HG03280 (cell line): ENCODE measurements at regions not wholly inside any gene's neighbourhood (a gene's known extent, or its start where the extent isn't known, plus 50 kb on each side); places are given as distances from the start of the nearest gene placed in this dataset.
"Not testable (repeated sequence)": the region's sequence is repeated elsewhere in the genome, so short reads cannot be mapped to it uniquely, and the experiment has no call there.

Experiments
- ATAC-seq: cut with Tn5 transposase; IDR thresholded peaks from one replicate; pipeline ENCODE4 v1.9.1; 2021; ENCODE audit warnings: mild to moderate bottlenecking, moderate library complexity; ENCODE audit not compliant: unreplicated experiment

- no peak for ATAC-seq
Measured at GRCh38 chr1:232179896-232180778, 449.8 kb downstream of the SIPA1L2 start.

- ATAC-seq = no peak
Measured at GRCh38 chr1:232178191-232178590, 451.7 kb downstream of the SIPA1L2 start.

GRCh38 chr1:232177438-232177837 is 452.5 kb downstream of the SIPA1L2 start:
- ATAC-seq = no peak

GRCh38 chr1:232176222-232176621 is 453.7 kb downstream of the SIPA1L2 start:
- ATAC-seq = no peak

GRCh38 chr1:232174306-232174705 is 455.6 kb downstream of the SIPA1L2 start:
- ATAC-seq = no peak

- no peak for ATAC-seq
Measured at GRCh38 chr1:232172563-232172962, 457.4 kb downstream of the SIPA1L2 start.

GRCh38 chr1:232170909-232171308 is 459.0 kb downstream of the SIPA1L2 start:
- ATAC-seq = no peak

GRCh38 chr1:232169436-232169835 is 460.5 kb downstream of the SIPA1L2 start:
- no peak for ATAC-seq

GRCh38 chr1:232168508-232168907 is 461.4 kb downstream of the SIPA1L2 start:
- ATAC-seq = no peak

- no peak for ATAC-seq
Measured at GRCh38 chr1:232166942-232167341, 463.0 kb downstream of the SIPA1L2 start.

- ATAC-seq = no peak
Measured at GRCh38 chr1:232164078-232164963, 465.6 kb downstream of the SIPA1L2 start.

- ATAC-seq = no peak
Measured at GRCh38 chr1:232163533-232163932, 466.4 kb downstream of the SIPA1L2 start.

- no peak for ATAC-seq
Measured at GRCh38 chr1:232162001-232162400, 467.9 kb downstream of the SIPA1L2 start.

- not testable (repeated sequence) for ATAC-seq
Measured at GRCh38 chr1:232158558-232158957, 471.4 kb downstream of the SIPA1L2 start.

GRCh38 chr1:232156070-232156469 is 473.9 kb downstream of the SIPA1L2 start:
- not testable (repeated sequence) for ATAC-seq

- no peak for ATAC-seq
Measured at GRCh38 chr1:232153652-232154051, 476.3 kb downstream of the SIPA1L2 start.

GRCh38 chr1:232150770-232151548 is 479.0 kb downstream of the SIPA1L2 start:
- no peak for ATAC-seq

GRCh38 chr1:232149287-232150201 is 480.4 kb downstream of the SIPA1L2 start:
- no peak for ATAC-seq

GRCh38 chr1:232147215-232147614 is 482.7 kb downstream of the SIPA1L2 start:
- ATAC-seq = no peak

- no peak for ATAC-seq
Measured at GRCh38 chr1:232146514-232146913, 483.4 kb downstream of the SIPA1L2 start.
